DMS79 (cell line): ENCODE measurements at regions not wholly inside any gene's neighbourhood (a gene's known extent, or its start where the extent isn't known, plus 50 kb on each side); places are given as distances from the start of the nearest gene placed in this dataset.
"Not testable (repeated sequence)": the region's sequence is repeated elsewhere in the genome, so short reads cannot be mapped to it uniquely, and the experiment has no call there.

ENCODE experiments used
- DNase-seq: peaks from one replicate; lab custom pipeline; 2025; lab: John Stamatoyannopoulos, UW

DNA sequence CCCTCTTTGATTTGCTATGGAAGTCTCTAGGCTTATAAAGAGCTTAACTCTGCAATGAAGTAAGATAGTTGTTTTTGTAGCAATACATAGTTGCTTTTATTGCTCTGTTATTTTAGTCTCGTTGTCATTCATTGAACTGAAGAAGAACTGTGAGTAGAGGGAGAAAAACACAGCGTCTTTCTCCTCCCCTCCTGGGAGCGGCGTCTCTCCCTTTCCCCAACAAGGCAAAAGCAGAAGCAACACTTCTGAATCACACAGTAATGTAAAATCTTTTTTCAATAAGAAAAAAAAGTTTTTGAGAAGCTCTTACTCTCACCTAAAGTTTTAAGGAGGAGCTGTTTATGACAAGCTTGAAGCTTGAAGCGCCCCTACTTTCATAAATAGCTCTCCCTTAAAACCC, 119.3 kb upstream of the SLC7A14 start:
- DNase-seq = no peak

DNA sequence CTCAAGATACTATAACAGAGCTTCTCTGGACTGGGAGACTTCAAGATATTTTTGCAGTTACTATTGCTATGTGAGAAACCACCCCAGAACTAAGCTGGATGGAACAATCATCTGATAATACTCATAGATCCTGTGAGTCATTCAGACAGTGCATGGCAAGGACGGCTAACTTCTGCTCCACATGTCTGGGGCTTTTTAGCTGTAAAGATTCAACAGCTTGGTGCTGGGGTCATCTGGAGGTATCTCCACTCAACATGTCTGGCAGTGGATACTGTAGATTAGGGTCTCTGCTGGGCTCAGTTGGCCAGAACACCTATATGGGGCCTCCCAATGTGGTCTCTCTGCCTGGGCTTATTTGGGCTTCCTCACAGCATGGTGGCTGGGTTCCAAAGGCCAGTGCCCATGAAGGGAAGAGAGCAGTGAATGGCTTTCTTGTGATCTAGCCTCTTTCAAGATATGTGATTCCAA, 117.3 kb upstream of the SLC7A14 start:
- DNase-seq = no peak

DNA sequence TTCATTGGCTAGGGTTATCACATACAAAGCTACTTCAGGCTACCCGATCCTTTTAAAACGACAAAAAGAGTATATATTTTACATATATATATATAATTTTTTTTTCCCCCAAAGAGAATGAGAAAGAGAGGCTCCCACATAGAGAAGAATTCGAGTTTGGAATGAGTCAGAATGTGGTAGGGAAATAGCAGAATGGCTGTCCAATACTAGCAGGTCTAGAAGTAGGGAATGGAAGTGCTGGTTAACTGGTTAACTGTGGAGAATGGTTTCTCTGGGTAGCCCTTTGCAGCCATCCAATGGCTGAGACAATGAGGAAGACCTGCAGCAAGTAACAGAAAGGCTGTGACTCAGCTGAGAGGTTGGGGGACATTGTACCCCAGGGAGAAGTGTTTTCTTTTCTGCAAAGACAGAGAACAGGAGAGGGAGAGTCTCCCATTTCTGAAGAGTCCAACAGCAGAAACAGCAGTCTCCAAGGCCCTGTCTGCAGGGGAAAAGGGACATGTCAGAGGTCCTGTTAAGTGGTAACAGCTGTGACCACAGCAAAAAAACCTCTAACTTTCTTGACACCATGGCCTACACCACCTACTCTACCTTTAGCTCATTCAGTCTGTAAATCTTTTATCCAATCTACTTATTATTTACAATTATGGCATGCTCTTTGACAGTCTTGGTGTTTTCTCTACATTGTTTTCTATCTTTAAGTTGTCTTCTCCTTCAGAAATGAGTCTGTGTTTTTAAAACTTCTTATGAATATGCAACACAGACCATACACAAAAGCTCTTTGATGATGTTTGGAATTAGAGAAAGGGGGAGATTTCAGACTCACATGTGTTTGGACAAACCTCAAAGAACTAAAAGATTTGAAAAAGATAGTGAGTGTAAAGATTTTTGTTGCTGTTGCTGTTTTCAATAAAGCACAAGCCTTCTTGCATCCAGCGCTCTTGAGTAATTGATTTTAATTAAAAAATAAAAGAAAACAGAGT, 116.1 kb upstream of the SLC7A14 start:
- DNase-seq = no peak

DNA sequence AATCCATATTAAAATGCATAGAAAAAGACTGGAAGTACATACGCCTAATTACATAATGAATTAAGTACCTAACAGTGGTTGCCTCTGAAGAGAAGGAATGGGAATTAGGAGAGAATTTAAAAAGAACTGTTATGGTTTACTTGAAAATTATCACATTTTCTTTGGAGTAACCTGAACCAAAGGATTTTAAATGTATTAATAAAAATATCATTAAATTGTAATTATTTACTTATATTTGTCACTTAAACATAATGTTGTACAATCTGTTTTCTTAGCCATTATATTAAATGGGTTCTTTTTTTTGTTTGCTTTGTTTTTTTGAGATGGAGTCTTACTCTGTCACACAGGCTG, 114.2 kb upstream of the SLC7A14 start:
- DNase-seq = no peak

DNA sequence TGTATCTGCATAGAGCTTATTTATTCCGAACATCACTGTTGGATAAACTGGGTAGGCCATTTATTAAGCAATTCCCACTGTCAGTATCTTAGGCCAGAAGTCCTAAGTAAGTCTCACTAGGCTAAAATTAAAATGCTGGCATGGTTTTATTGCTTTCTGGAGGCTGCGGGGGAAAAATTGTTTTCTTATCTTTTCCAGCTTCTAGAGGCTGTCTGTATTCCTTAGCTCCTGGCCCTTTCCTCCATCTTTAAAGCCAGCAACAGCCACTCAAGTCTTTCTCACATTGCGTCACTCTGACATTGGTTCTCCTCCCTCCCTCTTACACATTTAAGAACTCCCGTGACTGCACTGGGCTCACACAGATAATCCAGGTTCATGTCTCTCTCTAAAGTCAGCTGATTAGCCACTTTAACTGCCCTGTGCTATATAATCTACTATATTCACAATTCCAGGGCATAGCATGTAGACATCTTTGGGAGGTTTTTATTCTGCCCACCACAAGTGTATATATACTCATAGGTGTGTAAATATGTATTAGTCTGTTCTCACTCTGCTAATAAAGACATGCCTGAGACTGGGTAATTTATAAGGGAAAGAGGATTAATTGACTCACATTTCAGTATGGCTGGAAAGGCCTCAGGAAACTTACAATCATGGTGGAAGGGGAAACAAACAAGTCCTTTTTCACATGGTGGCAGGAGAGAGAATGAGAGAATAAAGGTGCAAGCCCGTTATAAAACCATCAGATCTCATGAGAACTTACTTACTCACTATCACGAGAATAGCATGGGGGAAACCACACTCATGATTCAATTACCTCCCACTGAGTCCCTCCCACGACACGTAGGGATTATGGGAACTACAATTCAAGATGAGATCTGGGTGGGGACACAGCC, 113.5 kb upstream of the SLC7A14 start:
- no peak for DNase-seq

DNA sequence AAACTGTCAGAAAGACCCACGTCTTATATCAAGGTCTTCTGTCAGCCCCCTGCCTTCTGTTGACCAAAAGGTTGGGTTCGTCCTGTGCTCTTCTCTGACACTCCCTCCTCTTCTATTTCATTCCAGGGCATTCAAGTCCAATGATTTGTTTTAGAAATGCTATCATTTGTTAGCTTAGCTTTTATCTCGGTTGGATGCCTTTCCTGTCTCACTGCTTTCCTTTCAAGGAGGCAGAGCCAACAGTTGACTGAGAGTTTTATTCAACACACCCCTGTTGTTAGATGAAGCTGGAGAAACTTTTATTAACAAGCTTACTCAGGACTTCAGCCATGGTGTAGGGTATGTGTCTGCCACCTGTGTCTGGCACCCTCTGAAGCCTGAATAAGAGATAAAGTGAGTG, 112.0 kb upstream of the SLC7A14 start:
- no peak for DNase-seq

DNA sequence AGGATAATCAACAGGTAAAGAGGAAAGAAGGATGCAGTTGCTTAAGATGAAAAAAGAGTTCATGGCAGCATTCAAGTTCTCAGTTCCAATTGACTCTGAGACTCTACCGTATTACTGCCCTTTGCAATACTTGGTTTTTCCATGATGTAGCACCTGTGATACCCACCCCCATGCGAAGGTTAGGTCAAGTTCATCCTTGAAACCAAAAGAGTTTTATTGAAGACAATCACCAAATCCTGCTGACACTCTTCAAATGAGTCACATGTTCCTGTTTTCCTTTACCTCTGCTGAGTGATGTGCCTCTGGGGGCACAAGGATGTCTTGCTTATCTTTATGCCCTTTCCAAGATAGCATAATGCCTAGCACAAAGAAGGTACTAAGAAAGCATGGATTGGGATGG, 111.3 kb upstream of the SLC7A14 start:
- no peak for DNase-seq

DNA sequence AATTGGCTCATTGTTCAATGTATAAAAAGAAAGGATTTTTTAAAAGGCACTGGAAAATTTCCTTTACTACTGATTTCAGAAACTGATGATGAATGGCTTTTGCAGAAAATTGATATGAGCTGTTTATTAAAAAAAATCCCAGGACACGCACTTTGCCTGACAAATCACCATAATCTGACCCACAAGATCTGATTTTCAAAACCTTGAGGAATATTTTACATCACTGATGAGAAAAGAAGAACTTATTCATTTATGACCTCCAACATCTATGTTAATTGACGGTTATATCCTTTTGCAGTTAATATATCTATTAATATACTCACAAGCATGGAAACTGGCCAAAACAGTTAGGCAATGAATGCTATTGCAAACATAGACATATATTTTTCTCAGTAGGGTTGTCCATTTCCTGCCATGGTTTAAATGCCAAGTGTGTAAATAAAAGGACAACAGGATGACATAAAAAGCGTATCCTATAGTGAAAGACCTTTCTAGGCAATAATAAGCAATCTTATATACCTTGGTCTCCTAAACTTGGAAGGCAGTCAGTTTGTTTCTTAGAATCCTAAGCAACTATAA, 109.7 kb upstream of the SLC7A14 start:
- no peak for DNase-seq

DNA sequence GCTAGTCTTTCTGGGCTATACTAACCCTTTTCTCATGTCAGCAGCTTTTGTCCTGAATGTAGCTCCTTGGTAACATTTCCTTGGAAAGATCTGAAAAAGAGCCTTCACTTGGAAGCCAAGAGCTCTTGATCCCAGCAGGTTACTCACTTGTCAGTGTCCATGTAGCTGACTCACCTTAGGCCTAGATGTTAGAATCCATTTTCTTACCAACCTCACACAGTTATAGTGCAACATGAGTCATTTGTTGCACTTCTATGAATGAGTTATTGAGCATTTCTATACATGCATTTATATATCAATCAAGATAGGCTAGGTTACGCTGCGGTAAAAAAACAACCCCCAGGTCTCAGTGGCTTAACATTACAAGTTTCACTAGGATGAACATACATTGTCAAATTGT, 106.8 kb upstream of the SLC7A14 start:
- no peak for DNase-seq

DNA sequence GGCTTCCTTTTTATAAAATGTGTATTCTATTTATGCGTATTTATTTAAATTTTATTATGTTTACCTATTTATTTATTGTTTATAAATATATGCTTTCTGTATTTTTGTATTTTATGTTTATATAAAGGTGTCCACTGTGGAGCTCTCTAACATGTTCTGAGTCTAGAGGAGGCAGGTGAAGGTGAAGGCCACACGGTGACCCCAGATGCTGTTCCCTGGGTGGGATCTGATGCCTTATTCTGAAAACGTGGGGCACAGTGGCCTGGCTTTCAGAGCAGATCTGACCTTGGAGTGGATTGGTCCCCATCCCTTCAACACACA, 104.7 kb upstream of the SLC7A14 start:
- DNase-seq = no peak

DNA sequence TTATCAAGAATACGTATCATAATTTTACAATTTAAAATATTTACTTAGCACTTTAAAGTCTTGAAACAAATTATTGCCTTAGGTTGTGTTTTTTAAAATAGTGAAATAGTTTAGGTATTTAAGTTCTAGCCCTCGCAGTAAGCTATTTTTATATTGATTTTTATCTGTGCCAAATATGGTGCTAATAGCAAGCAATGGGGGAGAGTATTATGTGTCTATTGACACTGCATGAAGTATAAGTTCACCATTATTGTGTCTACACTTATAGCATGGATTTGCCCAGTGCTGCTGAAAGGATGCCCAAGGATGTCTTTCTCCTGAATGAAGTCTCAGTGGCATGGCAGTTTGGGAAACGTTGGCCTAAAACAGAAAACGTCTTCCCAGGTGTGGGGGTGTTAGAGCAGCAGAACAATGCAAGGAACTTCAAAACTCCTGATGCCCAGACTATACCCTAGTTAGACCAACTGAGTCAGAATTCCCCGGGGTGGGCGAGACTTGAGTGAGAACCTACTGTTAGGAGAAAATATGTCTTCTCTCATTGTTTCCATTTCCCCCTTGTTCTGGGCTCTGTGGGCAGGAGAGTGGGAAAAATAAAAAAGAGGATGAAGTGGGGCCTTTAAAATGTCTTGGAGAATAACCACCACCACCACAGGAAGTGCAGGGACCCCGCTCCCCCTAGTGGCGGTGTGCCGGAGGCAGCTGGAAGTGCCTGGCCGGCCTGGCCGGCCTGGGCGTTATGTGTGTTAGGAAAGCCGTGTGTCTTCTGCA, 104.2 kb upstream of the SLC7A14 start:
- DNase-seq = no peak

DNA sequence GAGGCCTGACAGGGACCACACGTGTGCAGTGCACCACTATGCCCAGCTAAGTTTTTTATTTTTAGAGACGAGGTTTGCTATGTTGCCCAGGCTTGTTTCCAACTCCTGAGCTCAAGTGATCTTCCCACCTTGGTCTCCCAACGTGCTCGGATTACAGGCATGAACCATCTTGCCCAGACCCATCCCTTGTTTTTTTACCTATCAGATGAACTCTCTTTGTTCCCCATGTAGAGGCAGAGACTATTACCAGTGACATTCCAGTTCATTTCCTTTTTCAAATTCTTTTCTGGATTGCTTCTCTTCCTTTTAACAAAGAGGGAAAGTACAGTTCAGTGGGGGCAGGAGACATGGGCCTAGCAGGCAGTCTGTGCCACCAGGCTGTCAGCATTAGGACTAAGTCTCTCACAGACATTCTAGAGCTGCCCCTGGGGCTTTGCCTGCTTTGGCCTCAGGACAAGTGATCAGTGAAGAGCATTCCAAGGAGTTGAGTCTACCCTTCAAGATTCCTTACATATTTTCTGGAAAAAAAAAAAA, 103.5 kb upstream of the SLC7A14 start:
- peak; percentile 84 for DNase-seq

DNA sequence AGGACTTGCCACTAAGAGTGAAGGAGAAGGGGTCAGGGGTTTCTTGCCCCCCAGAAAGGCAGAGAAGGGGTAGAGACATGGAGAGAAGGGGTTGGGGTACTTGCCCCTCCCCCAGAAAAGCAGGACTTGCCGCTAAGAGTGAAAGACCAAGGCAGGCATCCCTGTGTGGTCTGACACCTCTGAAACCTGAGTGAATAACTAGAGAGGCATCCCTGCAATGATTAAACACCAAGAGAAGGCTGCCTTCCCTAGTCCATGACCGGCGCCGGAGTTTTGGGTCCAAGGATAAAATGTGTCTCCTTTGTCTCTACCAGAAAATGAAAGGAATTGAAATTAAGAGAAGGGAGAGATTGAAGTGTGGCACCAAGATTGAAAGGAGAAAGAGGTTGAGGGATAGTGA, 102.3 kb upstream of the SLC7A14 start:
- not testable (repeated sequence) for DNase-seq

DNA sequence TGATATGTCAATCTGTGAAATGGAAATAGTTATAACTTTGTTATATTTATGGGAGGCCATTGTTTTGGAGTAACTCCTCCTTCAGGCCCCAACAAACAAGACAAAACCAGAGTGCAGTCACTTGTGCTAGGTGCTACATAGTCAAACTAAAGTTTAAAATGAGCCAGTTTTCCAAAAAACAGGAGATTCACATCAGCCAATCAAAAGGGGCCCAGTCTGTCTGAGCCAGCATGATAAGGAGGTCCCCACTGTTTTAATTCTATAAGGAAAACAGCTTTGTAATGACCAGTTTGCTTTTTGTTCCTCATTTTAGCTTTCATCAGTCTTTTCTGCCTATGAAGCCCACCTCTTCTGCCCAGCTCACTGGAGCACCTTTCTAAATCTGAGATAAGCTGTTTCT, 94.7 kb upstream of the SLC7A14 start:
- DNase-seq = no peak

DNA sequence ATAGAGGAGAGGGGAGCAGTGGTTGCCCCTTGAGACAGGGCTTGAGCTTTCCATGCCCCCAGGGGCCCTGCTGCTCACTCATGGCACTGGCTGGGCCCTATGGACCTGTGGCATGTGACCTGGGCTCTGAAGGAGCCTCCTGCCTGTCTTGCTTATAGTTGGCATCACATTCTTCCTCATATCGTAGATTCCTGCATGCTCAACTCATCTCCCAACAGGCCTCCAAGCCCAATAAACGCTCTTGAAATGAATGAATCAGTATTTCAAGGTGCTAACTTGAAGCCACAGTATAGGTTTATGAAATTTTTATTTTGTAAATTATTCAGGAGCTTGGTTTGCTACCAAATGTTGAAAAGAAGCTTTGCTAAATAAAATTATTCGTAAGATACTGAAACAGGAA, 93.3 kb upstream of the SLC7A14 start:
- no peak for DNase-seq

DNA sequence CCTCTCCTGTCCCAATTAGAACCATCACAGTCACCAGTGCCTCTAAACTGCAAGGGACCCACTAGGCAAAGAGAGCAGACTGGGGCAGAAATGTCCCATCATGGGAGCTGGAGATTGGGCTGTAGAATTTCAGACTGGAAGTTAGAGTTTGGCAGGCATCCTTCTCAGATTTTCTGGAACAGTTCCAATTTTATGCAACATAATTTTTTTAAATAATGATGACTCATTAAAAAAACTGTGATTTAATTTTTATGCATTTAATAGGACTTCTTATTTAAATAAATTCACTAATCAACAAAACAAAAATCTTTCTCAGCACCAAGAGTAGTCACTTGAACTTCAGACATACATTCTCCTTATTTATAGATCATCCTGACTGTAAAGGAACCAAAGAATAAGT, 84.6 kb upstream of the SLC7A14 start:
- DNase-seq = no peak

DNA sequence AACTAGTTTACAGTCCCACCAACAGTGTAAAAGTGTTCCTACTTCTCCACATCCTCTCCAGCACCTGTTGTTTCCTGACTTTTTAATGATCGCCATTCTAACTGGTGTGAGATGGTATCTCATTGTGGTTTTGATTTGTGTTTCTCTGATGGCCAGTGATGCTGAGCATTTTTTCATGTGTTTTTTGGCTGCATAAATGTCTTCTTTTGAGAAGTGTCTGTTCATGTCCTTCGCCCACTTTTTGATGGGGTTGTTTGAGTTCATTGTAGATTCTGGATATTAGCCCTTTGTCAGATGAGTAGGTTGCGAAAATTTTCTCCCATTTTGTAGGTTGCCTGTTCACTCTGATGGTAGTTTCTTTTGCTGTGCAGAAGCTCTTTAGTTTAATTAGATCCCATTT, 77.1 kb upstream of the SLC7A14 start:
- not testable (repeated sequence) for DNase-seq

DNA sequence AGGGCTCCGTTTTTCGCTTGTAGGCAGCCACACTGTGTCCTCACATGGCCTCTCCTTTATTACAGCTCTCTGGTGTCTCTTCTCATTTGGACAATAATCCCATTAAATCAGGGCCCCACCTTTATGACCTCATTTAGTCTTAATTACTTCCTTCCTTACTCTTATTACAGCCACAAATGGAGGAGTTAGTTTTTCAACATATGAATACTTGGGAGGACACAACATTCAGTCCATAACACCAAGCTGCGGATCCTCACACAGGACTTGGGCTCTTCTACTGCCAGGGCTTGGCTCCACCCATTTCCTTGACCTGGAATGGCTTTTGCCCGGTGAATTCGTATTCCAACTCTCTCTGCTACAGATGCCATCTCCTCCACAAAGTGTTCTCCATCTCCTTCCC, 74.3 kb upstream of the SLC7A14 start:
- DNase-seq = no peak

DNA sequence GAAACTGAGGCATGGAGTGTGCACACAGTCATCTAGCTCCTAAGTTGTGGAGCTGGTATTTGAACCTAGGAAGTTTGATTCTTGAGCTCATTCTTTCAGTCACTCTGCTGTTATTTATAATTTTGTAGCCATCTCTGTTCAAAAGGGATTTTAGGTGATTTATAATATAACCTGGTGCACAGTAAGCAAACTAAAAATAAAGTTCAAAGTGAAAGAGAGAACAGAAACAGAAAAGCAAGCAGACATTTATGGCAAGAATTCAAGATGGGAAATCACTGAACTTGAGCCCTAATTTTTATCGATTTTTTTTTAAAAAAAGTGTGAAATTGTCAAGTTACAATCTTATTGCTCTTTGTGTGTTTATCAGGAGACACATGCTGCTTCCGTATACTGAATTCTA, 71.4 kb upstream of the SLC7A14 start:
- DNase-seq = no peak

DNA sequence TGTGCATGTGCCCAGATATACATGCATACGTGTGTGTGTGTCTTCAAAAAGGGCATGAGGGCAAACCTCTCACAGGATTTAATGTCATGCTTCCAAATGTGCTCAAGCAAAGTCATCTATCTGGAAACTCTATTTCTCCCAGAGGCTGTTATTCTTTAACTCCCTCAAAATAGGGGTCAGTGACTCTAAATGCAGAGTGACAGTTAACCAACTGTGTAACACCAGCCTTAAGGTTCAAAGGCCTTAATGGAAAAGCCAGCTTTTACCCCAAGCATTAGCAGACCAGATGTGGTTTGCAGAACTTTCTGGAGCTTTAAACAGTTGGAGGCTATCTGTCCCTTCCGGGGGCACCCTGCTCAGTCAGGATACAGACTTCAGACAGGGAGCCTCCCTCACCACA, 70.4 kb upstream of the SLC7A14 start:
- no peak for DNase-seq

DNA sequence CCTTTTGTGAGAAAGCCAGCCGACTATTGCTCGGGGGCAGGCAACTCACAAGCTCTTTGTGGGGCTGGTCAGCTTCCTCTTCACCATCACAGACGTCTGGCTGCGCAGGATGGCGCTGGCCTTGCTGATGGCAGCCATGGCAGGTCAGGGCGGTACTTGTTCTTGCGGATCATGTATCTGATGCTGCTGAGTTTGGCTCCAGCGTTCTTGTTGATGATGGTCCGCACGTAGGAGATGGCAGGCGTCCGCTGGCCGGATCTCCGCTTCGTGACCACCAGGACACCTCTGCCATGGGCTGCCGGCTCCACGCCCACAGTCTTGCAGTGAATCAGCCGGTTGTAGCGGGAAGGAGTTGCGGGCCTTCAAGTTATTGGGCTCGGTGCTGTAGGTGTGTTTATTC, 67.9 kb upstream of the SLC7A14 start:
- DNase-seq = no peak
